Activated T-cell treated with anti-CD3 and anti-CD28 coated beads for 24 hours (primary cell): ENCODE measurements at regions not wholly inside any gene's neighbourhood (a gene's known extent, or its start where the extent isn't known, plus 50 kb on each side); places are given as distances from the start of the nearest gene placed in this dataset.

Source experiments
- DNase-seq: peaks from one replicate; pipeline ENCODE4 v3.0.0-alpha.2; 2020; ENCODE audit warnings: low read depth

DNA sequence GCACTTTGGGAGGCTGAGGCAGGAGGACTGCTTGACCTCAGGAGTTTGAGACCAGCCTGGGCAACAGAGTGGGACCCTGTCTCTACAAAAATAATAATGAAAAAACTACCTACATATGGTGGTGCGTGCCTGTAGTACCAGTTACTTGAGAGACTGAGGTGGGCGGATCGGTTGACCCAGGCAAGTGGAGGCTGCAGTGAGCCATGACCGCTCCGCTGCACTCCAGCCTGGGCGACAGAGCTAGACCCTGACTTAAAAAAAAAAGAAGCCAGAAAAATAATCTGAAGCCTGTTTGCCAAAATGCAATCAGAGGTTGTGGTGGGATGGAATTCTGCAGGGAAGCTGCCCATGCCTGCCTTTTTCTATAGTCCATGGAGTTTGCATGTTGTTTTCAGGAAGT, 50.4 kb upstream of the GGTA1 start:
- no peak for DNase-seq

DNA sequence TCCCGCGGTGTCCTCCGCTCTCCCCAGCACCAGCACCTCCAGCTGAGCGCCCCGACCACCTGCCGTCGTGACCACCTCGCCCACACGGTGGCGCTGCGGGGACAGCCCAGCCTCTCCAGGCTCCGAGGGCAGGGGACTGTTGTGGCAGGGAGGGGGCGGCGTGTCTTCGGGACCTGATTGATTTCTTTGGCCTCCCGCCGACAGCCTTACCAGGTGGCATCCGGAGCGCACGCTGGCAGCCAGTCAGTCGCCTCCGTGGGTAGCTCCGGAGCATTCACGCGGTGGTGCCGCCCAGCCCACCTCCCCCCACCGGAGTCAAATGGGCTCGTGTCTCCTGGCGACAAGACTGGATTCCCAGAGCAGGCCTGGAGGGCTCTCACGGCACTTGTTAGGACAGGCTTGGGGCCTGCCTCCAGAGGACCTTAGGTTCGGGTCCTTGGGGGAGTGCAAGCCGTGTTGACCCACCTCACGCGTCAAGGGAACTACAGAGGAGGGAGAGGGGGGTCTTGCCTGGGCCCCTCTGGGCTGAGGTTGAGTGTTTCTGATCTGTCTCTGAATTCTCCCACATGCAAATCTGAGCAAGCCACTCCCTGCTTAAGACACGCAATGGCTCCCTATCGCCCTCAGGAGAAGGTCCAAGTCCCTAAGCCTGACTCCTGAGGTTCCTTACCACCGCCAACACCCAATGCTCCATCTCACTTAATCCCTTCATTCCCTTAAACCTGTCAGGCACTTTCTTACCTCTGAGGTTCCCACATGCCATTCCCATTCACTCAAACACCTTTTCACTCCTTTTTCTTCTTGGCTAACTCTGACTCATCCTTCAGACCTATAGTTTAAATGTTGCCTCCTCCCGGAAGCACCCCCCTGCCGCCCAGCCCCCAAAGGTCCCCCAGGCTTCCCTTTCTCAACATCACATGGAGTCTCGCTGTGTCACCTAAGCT, 51.2 kb upstream of the GGTA1 start:
- DNase-seq: peak; percentile 61

DNA sequence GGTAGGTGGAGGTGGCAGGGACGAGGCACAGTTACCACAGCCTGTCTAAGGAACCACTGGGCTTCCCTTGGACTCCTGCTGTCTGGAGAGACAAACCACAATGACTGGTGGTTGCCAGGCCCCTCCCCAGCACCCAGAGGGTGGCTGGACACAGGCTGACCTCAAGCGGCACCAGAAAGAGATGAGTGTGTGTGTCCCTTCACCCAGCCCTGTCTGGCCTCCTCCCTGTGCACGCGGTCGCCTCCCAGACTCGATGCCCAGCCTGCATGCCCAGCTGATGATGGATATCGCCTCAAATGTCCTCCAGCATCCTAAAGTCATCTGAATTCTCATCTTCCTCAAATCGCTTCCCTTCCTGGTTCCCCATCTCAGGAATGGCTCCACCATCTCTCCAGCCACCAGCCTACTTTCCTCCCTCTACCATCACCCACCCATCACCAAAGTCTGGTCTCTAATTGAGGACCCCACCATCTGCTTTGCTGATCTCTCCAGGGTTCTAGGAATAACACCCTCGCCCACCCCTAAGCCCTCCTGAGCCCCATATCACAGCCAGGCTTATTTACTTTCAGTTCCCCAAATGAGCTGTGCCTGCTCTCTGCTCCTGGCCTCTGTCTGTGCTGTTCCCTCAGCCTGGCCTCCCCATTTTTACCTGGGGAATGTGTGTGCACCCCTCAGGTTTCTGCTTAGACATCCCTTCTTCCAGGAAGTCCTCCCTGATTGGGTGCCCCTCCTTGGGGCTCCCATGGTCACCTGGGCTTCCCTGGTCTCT, 52.5 kb upstream of the GGTA1 start:
- no peak for DNase-seq

DNA sequence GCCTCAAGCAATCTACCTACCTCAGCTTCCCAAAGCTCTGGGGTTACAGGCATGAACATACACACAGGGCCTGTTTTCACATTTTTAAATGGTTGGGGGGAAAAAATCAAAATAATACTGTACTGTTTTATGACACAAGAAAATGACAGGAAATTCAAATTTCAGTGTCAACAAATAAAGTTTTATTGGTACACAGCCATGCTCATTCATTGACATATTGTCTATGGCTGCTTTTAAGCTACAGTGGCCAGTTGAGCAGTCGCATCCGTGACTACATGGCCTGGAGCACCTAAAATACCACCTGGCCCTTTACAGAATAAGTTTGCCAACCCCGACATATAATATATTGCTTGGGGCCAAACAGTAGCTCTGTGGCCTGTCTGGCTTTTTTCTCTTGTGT, 56.4 kb upstream of the GGTA1 start:
- no peak for DNase-seq

DNA sequence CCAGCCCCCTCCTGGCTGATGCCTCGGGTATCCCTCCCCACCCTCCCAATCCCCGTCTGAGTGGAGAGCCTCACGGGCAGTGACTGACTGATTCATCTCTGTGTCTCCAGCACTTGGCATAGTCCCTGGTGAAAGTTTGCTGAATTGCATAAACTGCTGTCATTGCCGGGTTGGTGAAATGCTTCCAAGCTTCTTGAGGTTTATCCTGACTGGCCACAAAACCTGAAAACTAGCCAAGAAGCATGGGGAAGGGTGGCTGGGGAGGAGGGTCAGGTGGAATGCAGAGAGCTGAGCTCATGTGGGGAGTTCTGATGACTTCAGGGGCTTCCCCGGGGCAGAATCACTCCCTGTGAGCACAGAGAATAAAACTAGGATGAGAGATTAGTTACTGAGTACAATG, 56.9 kb upstream of the GGTA1 start:
- DNase-seq: no peak

DNA sequence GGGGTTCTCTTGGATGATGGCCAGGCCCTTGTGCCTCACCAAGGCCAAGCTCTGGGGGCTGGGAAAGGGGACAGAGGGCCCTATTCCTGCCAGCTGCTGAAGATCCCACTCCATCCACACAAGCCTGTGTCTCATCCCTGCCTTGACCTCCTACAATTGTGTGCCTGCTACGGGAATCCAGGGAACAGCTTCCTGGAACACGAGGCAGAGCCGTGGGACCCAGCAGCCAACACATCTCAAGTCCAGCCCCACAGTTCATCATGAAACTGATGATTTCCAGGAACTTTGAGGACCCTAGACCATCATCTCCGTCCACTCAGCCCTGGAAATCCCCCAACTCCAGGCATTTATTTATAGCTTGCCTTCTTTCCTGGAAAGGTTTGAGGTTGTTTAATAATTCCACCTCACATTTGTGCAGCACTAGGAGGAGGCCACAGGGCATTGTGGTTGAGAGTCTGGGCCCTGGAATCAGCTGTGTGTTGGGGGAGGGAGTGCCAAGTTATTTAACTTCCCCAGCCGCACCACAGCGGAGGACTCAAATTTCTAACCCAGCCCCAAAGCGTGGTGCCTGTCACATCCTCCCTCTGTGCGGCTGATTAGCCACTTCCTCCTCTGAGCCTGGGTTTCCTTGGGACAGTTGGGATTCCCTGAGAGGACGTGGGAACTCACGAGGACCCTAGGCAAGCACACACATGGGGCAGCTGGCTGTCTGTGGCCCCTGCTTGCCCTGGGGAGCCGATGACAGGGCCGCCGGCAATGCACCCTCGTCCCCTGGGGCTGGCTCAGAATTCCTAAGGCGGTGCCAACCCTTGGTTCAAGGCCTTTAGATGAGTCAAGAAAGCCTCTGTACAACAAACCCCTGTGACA, 58.2 kb upstream of the GGTA1 start:
- DNase-seq: no peak

DNA sequence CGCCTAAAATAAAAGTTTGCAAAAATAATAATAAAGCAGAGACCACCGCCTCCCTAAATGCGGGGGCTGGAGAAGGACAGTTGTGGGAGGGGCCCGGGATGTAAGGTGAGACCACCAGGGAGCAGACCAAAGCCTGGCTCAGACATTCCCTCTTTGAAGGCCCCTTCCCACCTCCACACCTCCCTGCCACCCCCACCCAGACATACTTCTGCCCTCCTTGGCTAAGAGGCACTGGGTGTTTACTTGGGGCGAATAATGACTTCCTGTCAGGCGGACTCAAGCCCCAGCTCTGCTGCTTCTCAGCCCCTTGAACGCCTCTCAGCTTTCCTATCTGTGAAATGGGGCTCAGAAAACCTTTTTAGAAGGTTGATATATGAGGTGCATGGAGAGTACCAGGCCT, 58.8 kb upstream of the GGTA1 start:
- DNase-seq: no peak

DNA sequence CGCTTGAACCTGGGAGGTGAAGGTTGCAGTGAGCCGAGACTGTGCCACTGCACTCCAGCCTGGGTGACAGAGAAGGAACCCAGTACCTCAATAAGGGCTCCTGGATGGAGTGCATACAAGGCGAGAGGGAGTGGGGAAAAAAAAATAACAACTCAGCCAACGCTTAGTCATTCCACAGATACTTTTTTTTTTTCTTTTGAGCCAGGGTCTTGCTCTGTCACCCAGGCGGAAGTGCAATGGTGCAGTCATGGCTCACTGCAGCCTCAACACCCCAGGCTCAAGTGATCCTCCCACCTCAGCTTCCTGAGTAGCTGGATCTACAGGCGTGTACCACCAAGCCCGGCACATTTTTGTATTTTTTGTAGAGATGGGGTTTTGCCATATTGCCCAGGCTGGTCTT, 59.5 kb upstream of the GGTA1 start:
- DNase-seq: no peak

DNA sequence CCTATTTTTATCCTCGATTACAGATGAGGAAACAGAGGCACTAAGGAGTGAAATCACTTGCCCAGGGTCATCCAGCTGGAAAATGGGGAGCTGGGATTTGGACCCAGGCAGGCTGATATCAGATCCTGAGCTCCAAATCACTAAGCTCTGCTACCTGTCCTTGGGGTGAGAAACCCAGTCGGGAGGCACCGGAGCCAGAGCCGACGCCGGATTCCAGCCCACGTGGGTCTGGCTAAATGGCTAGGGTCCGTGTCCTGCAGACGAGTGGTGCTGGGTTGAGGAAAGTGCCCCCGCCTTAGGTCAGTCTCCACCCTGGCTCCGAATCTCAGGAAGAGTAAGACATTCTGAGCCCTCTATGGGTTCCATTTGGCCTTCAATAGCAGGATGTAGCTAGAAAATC, 61.3 kb upstream of the GGTA1 start:
- no peak for DNase-seq

DNA sequence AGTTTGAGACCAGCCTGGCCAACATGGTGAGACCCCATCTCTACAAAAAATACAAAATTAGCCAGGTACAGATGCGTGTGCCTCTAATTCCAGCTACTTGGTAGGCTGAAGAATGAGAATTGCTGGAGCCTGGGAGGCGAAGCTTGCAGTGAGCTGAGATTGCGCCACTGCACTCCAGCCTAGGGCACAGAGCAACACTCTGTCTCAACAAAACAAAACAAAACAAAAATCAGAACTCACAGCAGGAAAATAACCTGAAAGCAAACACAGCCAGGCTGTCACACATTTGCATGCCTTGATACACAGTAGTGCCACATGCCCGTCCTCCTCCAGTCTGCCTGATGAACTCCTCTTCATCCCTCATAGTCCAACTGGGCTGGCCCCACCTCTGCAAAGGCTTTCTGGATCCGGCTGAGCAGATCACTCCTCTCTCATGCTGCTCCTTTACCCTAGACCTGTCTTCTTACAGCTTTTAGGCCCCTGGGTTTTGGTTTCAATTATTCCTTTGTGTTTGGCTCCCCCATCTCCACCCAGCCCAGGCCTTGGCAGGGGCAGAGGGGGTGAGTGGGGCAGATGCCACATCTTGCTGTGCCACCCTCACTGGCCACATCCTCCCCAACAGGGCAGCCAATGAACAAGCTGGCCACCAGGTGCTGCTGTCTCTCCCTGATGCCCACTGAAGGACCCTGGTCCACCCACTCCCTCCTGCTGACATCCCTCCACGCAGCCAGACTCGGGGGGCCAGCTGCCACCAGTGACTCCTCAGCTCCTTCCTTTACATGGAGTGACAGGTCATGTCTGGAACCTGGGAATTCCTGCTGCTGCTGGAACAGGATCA, 62.0 kb upstream of the GGTA1 start:
- no peak for DNase-seq

DNA sequence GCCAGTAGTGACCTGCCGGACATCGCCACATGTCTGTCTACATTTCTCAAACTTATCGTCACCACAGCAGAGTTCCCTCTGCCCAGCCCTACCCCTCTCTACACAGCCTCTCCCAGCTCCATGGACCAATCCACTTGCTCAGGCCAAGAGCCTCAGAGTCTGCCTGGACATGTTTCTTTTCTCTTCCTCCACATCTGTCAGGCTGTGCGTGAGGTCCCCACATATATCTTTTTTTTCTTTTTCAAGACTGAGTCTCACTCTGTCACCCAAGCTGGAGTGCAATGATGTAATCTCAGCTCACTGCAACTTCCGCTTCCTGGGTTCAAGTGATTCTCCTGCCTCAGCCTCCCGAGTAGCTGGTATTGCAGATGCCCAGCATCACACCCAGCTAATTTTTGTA, 62.7 kb upstream of the GGTA1 start:
- no peak for DNase-seq

DNA sequence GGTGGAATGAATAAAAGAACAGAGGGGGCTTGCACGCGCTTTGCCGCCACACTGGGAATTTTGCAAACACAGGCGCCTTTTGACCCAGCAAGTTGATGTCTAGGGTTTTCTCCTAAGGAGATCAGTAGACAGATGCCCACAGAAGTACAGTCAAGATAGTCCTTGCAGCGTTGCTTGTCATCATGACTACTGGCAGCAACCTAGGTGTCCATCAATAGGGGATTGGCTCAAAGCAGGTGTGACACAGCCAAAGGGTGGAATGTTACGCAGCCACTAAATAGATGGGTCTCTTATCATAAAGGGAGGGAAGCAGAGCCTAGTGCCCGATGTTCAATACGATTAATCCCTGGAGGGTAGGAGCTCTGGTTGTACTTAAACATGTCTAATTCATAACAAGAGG, 63.8 kb upstream of the GGTA1 start:
- no peak for DNase-seq

DNA sequence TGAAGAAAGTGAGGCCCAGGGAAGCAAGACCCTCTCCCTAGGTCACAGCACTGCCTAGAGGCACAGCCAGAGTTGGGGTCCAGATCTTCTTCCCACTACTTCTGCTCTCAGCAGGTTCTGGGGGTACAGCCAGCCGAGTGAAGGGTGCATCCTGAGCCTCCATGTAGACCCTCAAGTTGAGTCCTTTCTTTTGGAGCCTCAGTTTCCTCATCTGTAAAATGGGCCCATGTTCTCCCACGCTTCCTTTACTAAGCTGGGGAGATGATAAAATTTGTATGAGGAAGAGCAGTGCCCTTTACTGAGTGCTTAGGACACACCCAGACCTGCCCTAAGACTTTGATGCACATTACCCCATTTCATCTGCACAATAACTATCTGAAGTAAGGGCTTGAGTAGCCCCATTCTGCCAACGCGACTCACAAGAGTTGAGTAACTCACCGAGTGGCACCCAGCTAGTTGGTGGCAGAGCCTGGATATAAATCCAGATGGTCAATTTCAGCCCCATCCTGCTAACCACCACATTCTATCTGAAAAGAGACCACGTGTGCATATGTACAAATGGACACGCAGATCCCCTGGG, 64.3 kb upstream of the GGTA1 start:
- DNase-seq: no peak

DNA sequence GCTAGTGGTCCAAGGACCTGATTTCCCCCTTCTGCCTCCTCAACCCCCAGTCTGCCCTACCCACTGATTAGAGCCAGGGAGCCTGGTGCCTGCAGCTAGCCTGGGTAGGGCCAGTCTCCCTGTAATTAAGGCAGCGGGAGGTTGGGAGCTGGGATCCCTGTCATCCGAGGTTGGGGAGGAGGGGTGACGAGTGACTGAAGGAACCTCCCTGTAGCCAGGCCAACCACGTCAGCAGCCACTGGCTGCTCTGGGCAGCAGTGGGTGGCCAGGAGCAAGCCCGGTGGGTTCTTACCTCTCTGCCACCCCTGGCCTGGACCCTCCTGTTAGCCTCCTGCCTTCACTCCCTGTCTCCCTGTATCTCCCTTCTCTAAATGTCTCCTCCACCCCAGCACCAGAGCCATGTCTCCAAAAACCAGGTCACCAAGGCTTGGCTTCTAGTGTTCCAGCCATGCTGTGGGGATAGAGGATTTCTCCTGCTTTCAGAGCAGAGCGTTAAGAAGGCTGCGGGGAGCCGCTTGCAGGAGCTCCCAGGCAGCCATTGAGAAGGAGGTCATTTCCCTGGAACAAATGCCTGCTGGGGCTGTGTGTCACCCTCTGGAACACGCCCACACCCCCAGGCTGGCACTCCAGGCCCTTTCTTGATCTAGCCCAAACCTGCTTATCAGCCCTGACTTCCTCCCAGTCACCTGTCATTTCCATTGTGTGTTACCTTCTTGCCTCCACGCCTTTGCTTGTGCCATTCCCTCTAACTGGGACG, 65.0 kb upstream of the GGTA1 start:
- no peak for DNase-seq

DNA sequence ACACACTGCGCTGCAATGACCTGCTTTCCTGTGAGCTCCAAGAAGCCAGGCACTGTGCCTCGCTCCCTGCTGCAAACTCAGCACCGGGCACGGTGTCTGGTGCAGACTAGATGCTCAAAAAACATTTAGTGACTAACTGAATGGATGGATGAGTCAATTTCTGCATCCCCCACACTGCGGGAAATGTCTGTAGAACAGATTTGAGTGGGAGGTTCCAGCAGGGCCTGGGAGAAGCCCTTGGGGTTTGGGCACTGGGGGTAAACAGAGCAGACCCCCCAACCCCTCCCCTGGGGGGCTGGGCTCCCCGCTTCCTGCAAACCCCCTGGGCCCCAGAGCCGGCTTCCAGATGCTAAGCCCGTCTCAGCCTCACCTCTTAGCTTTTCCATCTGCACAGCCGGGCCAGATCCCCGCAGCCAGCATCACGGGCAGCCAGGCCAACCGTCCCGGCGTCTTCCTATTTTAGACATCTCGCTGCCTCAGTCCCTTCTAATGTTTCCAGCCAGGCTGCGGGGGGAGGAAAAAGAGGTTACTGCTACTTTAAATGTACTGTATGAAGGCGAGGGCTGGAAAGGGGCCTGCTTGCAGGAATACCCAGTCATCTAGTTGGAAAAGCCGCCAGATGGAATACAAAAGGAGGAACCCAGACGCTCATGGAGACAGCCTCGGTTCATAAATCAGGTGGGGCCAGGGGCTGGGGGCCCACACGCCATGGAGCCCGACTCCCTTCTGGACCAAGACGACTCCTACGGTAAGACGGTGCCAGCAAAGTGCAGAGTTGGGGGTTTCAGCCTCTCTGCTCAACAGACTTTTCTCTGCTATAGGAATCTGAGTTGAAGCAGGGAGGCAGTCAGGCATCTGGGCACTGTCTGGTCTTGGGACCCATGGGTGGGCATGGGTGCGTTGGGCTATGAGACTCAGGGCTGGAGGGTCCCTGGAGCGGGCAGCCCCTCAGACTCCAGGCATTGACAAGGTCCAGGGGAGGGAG, 67.1 kb upstream of the GGTA1 start:
- no peak for DNase-seq

DNA sequence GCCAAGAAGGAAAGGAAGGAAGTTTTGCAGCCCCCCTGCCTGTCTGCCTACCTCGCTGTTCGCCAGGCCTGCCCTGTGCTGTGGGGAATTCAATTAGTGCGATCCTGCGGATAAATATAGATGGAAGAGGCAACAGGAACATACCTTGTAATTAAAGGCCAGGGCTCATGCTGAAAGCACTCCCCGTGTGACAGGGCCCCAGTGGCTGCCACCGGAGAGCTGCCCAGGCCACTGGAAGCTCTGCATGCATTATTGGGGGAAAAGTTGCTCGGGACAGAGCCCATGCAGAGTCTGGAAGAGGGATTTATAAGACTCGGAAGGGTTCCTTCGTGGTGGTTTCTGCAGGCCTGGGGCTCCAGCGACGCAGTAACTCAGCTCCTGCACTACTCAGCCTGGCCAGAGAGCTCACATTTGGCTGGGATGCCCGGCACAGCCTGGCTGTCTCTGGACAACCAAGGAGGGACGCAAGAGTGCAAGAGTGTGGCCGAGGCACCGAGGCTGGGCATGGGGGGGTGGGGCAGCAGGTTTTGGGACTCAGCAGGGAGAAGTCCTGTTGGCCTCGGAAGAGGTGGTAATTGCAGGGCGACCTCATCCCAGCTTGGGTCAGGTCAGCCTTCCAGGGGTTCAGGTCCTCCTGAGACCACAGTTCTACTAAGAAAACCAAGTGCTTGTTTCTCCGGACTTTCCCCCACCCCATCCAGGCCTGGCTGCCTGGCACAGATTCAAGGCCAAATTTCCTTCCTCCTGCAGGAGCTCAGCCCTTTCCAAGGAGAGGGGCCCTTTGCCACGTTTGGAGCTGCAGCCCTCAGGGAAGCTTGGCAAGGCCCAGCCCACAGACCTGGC, 68.1 kb upstream of the GGTA1 start:
- DNase-seq: no peak

DNA sequence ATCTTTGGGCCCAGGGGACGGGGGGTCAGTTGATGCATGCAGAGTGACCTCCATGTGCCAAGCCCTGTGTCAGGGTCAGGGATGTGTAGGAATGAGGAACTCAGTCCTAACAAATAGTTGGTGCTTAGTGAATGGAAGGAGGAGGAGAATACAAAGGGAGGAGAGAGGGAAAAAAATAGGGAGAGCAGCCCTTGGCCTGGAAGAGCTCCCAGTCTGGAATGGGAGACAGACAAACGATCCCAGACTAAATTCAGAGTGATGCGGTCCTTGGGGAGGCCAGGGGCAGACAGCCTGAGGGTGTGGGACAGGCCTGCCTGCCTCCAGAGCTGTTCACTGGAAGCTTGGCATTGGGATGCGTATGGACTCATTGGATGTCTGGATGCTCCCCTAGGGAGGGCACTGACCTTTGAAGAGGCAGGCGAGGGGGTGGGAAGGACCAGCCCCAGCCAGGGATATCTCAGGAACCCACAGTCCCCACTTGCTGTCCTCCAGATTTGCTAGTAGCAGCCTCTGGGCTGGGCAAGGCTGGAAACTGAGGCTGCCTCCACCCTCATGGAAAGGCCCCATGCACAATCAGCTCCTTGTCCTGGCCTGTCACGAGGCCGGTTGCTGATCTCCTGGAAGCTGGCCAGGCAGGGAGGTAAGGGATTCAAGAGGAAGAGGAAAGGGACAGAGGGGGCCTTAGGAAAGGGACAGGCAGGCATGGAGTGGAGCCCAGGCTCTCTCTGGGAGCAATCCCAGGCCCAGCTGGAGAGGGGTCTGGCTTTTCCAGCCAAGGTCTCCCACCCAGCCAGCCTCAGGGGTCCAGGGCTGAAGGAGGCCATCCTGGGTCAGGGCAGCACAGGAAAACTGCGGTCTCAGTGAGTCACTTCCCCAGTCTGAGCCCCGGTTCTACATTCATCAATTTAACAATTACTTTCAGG, 69.0 kb upstream of the GGTA1 start:
- no peak for DNase-seq
